Putamen (tissue), 1 donor: ENCODE measurements at regions not wholly inside any gene's neighbourhood (a gene's known extent, or its start where the extent isn't known, plus 50 kb on each side); places are given as distances from the start of the nearest gene placed in this dataset.
"Not testable (repeated sequence)": the region's sequence is repeated elsewhere in the genome, so short reads cannot be mapped to it uniquely, and the experiment has no call there.

Experiments
- DNase-seq: peaks from one replicate; pipeline ENCODE4 v3.0.0-alpha.2; 2016; ENCODE audit warnings: low spot score

DNA sequence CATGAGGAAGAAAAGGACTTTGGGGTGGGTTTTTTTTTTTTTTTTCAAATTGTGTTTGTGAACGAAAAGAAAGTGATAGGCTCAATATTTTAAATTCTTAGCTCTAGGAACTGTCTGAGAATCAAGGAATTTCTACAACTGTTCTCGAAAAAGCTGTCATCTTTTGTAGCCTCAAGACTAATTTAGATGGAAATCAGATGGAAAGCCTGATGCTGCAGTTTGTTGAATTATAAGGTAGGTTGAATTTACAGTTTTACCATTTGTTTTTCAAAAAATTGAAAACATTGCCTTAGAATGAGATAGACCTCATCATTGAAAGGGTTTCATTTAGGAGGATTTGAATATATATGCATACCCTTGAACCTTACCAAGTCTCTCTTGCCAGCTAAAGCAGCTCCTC is 109.3 kb upstream of the TRHDE start:
- no peak for DNase-seq

DNA sequence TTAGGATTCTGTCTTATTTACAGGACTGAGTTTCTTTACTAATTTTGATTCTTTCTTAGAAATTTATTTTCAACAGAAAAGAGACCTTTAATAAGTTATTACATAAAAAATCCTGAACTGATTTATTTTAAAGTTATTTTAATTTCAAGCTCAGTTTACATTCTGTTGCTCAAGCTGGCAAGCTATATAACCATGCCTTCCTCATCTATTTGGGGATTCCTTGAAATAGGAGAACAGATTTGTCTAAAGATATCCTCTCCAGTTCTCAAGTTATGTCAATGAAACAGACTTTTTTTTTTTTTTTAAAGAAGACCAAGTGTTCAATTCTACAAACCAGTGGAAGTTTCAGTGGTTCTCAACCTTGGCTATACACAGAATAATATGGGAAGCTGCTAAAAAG is 103.3 kb upstream of the TRHDE start:
- no peak for DNase-seq

DNA sequence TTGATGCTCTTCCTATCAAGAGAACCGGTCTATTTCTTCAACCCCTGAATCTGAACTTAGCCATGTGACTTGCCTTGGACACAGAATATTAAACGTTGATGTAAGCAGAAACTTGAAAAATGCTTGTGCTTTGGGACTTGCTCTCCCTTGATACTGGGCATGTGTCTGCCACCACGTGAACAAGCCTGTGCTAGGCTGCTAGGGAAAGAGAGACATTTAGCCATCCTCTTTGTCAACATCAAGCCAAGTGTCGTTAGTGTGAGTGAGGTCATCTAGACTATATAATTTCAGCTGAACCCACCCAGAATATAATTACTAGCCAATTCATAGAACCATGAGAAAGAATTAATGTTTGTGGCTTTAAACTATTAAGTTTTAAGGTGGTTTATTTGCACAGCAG is 98.2 kb upstream of the TRHDE start:
- DNase-seq = no peak

DNA sequence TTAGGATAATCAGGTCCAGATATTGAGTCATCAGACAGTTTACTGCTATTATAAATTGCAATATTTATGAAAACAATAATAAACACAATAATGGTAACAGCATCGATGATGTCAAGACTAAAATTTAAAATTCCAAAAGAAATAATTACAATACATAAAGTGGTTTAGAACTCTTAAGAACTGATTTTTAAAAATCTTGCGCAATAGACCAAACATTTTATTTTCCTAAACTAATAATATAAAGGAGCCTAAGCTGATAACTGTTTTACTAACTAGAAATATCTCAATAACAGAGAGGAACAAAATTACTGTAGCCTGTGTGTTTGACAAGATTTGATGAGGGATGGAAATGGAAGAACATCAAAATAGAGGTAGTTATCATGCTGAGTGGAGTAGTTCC is 93.9 kb upstream of the TRHDE start:
- no peak for DNase-seq

DNA sequence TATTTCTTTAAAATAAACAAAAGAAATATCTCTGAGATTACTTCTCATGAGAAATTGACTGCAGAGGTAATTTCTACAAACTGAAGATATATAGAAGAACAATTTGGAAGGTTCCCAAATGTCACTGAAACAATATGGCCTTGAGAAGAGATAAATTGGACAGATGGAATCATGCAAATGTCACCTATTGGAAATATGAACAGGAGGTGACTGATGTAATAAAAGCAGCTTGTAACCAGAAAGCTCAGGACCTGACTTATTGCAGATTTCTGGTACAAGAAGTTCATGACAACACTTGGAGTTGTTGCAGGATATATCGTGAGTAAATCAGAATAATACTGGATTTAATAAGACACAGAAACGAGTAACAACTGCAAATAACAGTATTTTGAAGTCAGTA is 93.3 kb upstream of the TRHDE start:
- DNase-seq = no peak

DNA sequence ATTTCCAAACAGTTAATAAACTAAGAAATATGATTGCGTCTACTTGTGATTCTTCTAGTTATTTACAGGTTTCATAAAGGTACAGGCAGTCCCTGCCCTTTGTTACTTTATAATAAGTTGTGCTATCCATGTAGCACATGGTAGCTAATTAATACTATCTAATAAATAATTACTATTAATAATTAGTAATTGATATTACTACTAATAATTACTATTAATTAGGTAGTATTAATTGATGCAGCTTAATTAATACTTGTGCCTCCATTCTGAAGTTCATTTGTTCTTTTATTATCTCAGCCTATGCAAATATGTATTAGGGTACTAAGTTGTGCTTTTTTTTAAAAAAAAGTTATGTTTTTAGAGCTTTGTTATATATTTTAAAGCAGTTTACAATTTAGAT is 92.3 kb upstream of the TRHDE start:
- DNase-seq = no peak

DNA sequence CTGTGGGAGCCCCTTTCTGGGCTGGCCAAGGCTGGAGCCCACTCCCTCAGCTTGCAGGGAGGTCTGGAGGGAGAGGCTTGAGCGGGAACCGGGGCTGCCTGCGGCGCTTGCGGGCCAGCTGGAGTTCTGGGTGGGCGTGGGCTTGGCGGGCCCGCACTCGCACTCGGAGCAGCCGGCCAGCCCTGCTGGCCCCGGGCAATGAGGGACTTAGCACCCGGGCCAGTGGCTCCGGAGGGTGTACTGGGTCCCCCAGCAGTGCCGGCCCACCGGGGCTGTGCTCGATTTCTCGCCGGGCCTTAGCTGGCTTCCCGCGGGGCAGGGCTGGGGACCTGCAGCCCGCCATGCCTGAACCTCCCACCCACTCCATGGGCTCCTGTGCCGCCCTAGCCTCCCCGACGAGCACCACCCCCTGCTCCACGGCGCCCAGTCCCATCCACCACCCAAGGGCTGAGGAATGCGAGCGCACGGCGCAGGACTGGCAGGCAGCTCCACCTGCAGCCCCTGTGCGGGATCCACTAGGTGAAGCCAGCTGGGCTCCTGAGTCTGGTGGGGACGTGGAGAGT is 87.1 kb upstream of the TRHDE start:
- DNase-seq = not testable (repeated sequence)

DNA sequence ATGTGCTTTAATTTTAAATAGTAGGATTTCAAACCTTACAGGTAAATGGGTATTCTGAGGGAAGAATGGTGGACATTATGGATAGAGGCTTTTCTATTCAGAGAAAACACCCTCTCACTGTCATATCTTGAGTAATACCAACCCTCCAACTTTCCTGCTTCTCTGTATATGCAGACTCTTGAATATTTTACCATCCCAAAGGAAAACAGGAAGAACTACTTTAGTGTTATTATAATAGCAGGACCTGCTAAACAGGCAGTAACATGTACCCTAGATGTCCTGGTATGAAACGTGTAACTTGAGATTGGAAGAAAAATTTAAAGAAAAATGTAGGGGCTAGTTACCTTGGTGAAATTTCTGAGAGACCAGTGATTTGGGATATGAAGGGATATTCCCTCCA is 82.9 kb upstream of the TRHDE start:
- no peak for DNase-seq

DNA sequence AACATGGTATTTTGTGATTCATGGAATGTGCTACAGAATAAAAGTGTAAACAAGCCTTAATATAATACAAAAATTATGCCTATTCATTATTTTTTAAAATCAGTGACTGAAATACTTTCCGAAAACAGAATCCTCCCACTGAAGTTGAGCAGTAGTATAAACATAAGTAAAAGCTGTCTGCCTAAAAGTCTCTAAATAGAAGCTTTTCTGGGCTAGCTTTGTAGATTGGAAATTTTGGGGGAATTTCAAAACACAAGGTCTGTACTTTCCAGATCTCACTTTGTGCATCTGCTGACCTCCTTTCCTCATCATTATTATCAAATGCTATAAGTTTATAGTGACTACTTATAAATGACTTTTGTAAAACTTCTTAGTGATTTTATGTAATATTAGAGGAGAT is 80.4 kb upstream of the TRHDE start:
- no peak for DNase-seq

DNA sequence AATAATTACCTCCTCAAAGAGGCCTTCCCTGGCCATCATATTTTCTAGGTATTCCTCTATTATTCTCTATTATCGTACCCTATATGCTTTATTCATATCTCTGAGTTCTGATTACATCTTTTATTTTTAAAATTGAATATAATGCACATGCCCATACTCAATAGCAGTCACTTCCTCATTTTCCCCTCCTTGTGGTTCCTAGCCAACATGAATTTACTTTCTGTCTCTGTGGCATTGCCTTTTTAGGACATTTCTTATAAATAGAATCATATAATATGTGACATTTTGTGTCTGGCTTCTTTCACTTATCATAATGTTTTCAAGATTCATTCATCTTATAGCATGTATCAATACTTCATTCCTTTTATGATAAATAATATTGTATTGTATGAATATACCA is 74.4 kb upstream of the TRHDE start:
- DNase-seq = no peak

DNA sequence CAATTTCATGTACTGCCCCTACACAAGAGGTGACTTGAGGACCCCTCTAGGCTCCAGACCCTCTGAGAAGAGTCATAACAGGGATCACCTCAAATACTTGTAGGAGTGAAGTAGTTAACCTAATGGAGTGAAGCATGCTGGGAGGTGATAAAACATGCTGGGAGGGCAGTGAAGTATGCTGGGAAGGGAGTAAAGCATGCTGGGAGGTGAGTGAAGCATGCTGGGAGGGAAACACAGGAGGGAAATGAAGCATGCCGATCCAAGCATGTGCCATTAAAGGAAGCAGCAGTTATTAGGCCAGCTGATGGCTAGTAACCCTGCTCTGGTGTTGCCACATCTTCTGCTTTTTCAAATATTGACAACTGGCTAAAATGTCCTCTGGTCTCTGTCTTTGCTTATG is 70.7 kb upstream of the TRHDE start:
- no peak for DNase-seq

DNA sequence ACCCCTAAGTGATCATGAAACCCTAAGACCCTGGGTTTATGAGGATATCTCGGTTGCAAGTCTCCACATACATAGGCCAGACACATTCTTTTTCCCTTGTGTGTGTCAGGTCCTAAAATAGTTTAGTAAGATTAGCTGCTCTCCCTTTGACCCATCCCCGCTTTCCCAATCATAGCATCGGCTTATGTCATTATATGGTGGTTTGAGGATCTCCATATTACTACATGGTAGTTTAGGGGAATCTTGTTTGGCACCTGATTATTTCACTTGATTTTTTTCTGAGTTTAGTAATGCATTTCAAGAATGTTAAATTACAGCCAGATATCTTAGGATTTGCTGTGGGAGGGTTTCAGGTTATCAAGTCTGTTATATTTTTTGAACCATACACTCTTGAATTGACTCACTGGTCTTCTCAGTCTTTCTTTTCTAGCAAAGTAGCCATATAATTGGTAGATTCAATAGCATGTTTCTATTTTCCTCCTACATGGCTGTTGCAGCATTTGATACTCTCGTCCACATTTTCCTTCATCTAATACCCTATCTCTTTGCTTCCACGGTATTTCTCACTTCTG is 68.3 kb upstream of the TRHDE start:
- DNase-seq = no peak

DNA sequence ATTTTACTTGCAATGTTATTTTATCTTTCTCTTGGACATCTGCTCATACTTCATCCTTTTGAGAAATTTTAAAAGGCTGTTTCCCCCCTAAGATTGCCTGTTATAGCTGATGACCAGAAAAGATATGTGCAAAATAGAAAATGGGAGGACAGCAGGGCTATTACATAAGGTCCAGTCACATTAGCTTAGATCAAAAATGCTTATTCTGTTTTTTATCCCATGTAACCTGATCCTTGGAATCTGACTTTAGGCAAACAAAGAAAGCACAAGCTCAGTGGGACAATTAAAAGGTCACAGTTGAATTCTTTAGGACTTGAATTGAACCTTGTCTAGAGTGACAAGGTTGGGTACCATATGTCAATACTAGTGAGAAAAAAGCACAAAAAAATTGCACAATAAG is 65.1 kb upstream of the TRHDE start:
- no peak for DNase-seq

DNA sequence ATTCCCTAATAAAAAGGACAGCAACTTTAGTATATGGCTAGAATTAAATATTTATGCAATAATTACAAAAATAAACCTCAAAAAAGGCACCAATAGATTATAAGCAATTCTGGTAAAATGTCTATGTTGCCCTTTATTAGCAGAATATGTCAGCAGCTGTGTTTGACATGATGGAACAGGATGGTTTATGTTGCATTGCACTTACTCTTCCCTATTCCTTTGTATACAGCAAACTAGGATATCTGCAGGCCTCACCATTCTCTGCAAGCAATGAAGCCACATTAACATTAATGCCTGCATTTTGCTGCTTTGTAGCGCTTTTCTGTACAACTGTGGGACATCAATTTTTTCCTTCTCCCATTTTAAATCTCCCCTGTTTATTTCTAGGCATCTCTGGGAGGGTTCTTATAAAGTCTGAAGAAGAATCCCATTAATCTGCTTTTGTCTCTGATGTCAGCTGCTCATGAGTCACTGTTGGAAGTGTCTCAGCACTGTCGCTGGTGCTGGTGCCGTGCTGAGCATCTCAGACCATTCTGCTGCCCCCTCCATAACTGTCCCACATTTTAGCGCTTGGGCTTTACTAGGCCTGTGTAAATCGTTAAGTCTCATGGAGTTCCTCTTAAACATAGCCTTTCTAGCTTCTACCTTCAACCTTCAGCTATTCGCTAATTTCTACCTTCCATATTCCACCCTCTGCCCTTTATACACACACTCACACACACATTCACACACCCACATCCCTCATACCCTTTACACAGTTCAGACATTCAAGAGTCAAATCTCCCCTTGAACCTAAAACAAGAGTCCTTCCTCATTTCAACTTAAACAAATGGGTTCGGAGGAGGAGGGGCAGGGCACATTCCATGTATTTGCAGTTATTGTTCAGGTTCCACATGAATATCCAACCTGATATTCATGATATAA is 64.4 kb upstream of the TRHDE start:
- DNase-seq = peak; percentile 58

DNA sequence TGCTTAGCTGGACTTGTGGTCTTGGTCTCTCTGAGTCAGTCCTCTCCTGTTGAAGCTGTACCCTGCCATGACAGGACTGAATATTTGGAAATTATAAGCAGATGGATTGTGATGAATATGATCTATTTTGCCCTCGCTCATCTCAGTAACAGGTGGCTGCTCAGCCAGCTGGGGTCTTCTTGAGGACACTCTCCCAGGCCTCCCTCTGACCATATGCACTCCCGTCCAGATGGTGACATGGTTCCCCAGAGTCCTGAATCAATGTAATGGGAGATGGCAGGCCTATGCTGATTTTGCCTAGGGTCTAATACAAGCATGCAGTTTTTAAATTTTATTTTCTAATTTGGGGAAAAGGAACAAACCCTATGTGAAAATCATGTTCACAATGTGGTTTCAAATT is 63.1 kb upstream of the TRHDE start:
- no peak for DNase-seq

DNA sequence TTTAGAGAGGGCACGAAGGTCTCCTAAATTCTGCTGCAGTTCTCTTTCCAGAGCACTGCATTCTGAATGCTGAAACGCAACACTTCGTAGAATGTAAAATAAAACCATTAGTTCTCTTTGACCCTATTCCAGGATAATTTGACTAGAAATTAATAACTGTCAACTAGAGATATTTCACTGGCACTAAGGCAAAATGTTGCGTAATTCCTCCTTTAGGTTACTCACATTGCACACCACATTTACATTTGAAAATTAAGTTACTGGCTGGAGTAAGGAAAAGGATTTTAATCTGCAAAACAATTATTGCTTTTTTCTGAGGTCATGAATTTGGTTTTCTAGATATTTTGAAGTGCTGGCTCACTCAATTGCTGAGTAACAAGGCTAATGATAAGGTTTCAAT is 58.0 kb upstream of the TRHDE start:
- no peak for DNase-seq

DNA sequence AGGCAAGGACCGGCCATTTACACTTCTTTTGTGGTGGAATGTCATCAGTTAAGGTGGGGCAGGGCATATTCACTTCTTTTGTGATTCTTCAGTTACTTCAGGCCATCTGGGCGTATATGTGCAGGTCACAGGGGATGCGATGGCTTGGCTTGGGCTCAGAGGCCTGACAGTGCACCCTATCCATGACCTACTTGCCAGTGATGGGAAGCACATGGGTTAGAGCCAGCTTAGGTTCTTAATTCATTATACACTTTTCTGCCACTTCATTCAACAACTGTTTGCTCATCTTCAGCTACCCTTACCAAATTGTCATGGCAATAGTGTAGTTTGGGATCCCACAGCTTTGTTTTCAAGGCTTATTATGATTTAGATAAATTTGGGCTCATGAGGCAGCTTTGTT is 56.9 kb upstream of the TRHDE start:
- not testable (repeated sequence) for DNase-seq

DNA sequence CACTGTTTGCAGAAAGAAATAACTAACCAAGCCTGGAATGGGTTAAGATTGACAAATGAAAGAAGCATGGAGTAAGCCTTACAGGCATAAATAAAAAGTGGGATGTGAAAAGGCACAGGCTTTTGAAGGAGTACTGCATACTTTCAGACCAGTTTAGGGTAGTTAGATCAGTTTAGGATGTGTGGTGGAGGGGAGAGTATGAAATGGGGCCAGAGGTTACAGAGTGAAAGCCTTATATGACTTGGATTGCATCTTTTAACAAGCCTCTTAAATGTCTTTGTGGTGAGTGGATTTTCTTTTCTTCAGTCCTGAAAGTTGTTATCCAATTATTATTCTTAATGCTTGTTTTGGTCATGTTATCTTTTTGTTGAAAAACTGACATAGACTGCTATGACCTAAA is 52.2 kb upstream of the TRHDE start:
- no peak for DNase-seq
